ENCODE measurements at regions not wholly inside any gene's neighbourhood (a gene's known extent, or its start where the extent isn't known, plus 50 kb on each side); places are given as distances from the start of the nearest gene placed in this dataset.

GRCh38 chr19:30183807-30184490 is 188.2 kb upstream of the ZNF536 start:
- no peaks in the 10 kb centered on the region for H3K36me3 ChIP-seq (replicated peaks in 1 of 2; ENCODE audit: control extremely low read depth in 1 of 2, control insufficient read depth in 1 of 2, extremely low read depth in 1 of 2, insufficient read depth in 2 of 2, low read length in 1 of 2)
- DNase-seq: no peak
- Mint-ChIP-seq H3K27me3 (no peaks in the 10 kb centered on the region), H3K27ac (no peak overlapping the region), H3K4me1 (no peaks in the 10 kb centered on the region), H3K9me3 (ENCODE audit: insufficient read depth) (peaks cover 15% of the 10 kb centered on the region), H3K4me3 (no peak overlapping the region)
- no peak overlapping the region for H3K9ac ChIP-seq (ENCODE audit: low read length)
- no peak for ATAC-seq (ENCODE audit: low read depth)
- H4K20me1 ChIP-seq (ENCODE audit: control insufficient read depth, insufficient read depth, low read length, poor library complexity, severe bottlenecking): no peaks in the 10 kb centered on the region
- intact Hi-C loops (cut with micrococcal nuclease): no loop called here
- H3K4me2 ChIP-seq (replicated peaks; ENCODE audit: low read depth, low read length, poor library complexity, severe bottlenecking): no peak overlapping the region
- H3K27ac ChIP-seq (ENCODE audit: low read length in 2 of 2): no peak overlapping the region
- no peak overlapping the region for H3K4me3 ChIP-seq (ENCODE audit: control extremely low read depth in 1 of 5, extremely low read depth in 1 of 5, insufficient read depth in 1 of 5, low read depth in 2 of 5, low read length in 4 of 5)
- ChIA-PET CTCF (no interaction called here), POLR2A (no interaction called here)
- no peaks in the 10 kb centered on the region for H3K4me1 ChIP-seq (ENCODE audit: control insufficient read depth in 2 of 2, insufficient read depth in 2 of 2, low read length in 2 of 2)
- H3K9me3 ChIP-seq (ENCODE audit: control extremely low read depth in 1 of 3, control insufficient read depth in 2 of 3, insufficient read depth in 1 of 3, low read length in 2 of 3): peaks cover 0 to 11% (median 3%) of the 10 kb centered on the region in 3 donors
- H3K27me3 ChIP-seq (replicated peaks in 1 of 4; ENCODE audit: control extremely low read depth in 1 of 4, control insufficient read depth in 3 of 4, insufficient read depth in 4 of 4, low read length in 3 of 4): no peaks in the 10 kb centered on the region
- H3K79me2 ChIP-seq (ENCODE audit: control insufficient read depth, insufficient read depth, low read length): no peaks in the 10 kb centered on the region
- H2AFZ ChIP-seq (ENCODE audit: insufficient read depth, low read depth, low read length, poor library complexity, severe bottlenecking): no peak overlapping the region
- no peak for TF ChIP-seq EZH2 (IDR thresholded peaks at IDR 0.05; ENCODE audit: borderline replicate concordance, insufficient read depth, low read depth, low read length, poor library complexity, severe bottlenecking)
- TF ChIP-seq, protein P1, sequence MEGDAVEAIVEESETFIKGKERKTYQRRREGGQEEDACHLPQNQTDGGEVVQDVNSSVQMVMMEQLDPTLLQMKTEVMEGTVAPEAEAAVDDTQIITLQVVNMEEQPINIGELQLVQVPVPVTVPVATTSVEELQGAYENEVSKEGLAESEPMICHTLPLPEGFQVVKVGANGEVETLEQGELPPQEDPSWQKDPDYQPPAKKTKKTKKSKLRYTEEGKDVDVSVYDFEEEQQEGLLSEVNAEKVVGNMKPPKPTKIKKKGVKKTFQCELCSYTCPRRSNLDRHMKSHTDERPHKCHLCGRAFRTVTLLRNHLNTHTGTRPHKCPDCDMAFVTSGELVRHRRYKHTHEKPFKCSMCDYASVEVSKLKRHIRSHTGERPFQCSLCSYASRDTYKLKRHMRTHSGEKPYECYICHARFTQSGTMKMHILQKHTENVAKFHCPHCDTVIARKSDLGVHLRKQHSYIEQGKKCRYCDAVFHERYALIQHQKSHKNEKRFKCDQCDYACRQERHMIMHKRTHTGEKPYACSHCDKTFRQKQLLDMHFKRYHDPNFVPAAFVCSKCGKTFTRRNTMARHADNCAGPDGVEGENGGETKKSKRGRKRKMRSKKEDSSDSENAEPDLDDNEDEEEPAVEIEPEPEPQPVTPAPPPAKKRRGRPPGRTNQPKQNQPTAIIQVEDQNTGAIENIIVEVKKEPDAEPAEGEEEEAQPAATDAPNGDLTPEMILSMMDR (IDR thresholded peaks at IDR 0.05): no peak
- no CpG with 5 or more reads among the region's 3 CpGs for WGBS (ENCODE audit: insufficient coverage)

DNA sequence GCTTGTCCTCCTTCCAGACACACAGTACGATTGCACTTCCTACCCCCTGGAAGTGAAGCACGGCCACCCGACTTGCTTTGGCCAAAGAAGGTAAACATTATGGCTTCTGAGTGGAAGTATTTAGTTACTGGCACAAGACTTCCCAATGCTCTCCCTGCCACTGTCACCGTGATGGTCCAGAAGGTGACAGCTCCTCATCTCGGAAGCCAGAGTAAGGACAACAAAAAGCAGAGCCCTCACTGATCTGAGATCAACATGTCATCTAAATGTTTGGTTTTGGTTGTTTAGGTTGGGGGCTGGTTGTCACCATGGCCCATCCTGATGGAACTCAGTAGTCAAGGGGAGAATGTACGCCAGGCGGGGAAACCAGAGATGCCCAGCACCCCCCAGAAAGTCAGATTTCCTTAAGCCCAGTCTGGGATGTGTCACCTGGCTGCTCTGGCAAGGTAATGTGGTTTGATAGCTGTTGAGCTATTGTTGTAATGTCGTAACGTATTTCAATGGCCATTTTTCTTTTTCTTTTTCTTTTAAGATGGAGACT is 170.1 kb upstream of the ZNF536 start:
- CTCF ChIA-PET: no interaction called here
- H3K27me3 ChIP-seq (replicated peaks in 1 of 4; ENCODE audit: control extremely low read depth in 1 of 4, control insufficient read depth in 3 of 4, insufficient read depth in 4 of 4, low read length in 3 of 4): no peaks in the 10 kb centered on the region
- peaks cover 0 to 9% (median 0%) of the 10 kb centered on the region in 3 donors for H3K9me3 ChIP-seq (ENCODE audit: control extremely low read depth in 1 of 3, control insufficient read depth in 2 of 3, insufficient read depth in 1 of 3, low read length in 2 of 3)
- H3K9ac ChIP-seq (ENCODE audit: low read length): no peak overlapping the region
- H3K36me3 ChIP-seq (replicated peaks in 1 of 2; ENCODE audit: control extremely low read depth in 1 of 2, control insufficient read depth in 1 of 2, extremely low read depth in 1 of 2, insufficient read depth in 2 of 2, low read length in 1 of 2): no peaks in the 10 kb centered on the region
- no peaks in the 10 kb centered on the region for H3K79me2 ChIP-seq (ENCODE audit: control insufficient read depth, insufficient read depth, low read length)
- no peak overlapping the region for H3K4me3 Mint-ChIP-seq
- DNase-seq (no peak), ATAC-seq (ENCODE audit: low read depth) (no peak)
- H3K4me2 ChIP-seq (replicated peaks; ENCODE audit: low read depth, low read length, poor library complexity, severe bottlenecking): no peak overlapping the region
- no peaks in the 10 kb centered on the region for H3K27me3 Mint-ChIP-seq
- no peak overlapping the region for H3K4me3 ChIP-seq (ENCODE audit: control extremely low read depth in 1 of 5, extremely low read depth in 1 of 5, insufficient read depth in 1 of 5, low read depth in 2 of 5, low read length in 4 of 5)
- no peak overlapping the region for H3K27ac ChIP-seq (ENCODE audit: low read length in 2 of 2)
- H3K4me1 Mint-ChIP-seq: no peaks in the 10 kb centered on the region
- H3K27ac Mint-ChIP-seq: no peak overlapping the region
- H2AFZ ChIP-seq (ENCODE audit: insufficient read depth, low read depth, low read length, poor library complexity, severe bottlenecking): no peak overlapping the region
- whole genome bisulfite sequencing (ENCODE audit: insufficient coverage): 95% methylated on average over 4 of the region's 9 CpGs
- H4K20me1 ChIP-seq (ENCODE audit: control insufficient read depth, insufficient read depth, low read length, poor library complexity, severe bottlenecking): no peaks in the 10 kb centered on the region
- TF ChIP-seq, protein P1 (IDR thresholded peaks at IDR 0.05): no peak
- no peak for TF ChIP-seq EZH2 (IDR thresholded peaks at IDR 0.05; ENCODE audit: borderline replicate concordance, insufficient read depth, low read depth, low read length, poor library complexity, severe bottlenecking)
- no peaks in the 10 kb centered on the region for H3K4me1 ChIP-seq (ENCODE audit: control insufficient read depth in 2 of 2, insufficient read depth in 2 of 2, low read length in 2 of 2)
- intact Hi-C loops (cut with micrococcal nuclease): no loop called here
- POLR2A ChIA-PET: no interaction called here
- peaks cover 6% of the 10 kb centered on the region for H3K9me3 Mint-ChIP-seq (ENCODE audit: insufficient read depth)
